Lung (tissue), 11 donors: ENCODE measurements at regions not wholly inside any gene's neighbourhood (a gene's known extent, or its start where the extent isn't known, plus 50 kb on each side); places are given as distances from the start of the nearest gene placed in this dataset.

ENCODE experiments used
- ATAC-seq: fragments of 200-7000 bp; cut with Tn5 transposase; one replicate; pipeline ENCODE4 v1.9.1; 2020; ENCODE audit warnings: moderate number of reproducible peaks; ENCODE audit not compliant: insufficient read depth, low FRiP score
- DNase-seq, 3 donors: peaks; one replicate each; pipeline ENCODE4 v3.0.0-alpha.2; 2013 to 2017
- H3K27ac ChIP-seq, 2 donors: one replicate each; pipeline ENCODE4 v1.5.1; 2013; ENCODE audit warnings: mild to moderate bottlenecking in 2 of 2, moderate library complexity in 2 of 2, control low read depth in 1 of 2, inconsistent platforms in 1 of 2, low read depth in 1 of 2, low read length in 1 of 2
- H3K27me3 ChIP-seq, 3 donors: one replicate each; pipeline ENCODE4 v1.5.1; 2013; ENCODE audit warnings: low read length in 2 of 3; ENCODE audit not compliant: control insufficient read depth in 3 of 3, insufficient read depth in 3 of 3
- H3K36me3 ChIP-seq, 4 donors: one replicate each; pipeline ENCODE4 v1.5.1; 2013; ENCODE audit warnings: low read length in 4 of 4, mild to moderate bottlenecking in 1 of 4, moderate library complexity in 1 of 4; ENCODE audit not compliant: control insufficient read depth in 4 of 4, insufficient read depth in 4 of 4
- H3K4me1 ChIP-seq, 5 donors: one replicate each; pipeline ENCODE4 v1.5.1; 2013; ENCODE audit warnings: low read length in 5 of 5, mild to moderate bottlenecking in 2 of 5, moderate library complexity in 1 of 5; ENCODE audit not compliant: control insufficient read depth in 5 of 5, insufficient read depth in 5 of 5
- H3K4me3 ChIP-seq: one replicate; pipeline ENCODE4 v1.5.1; 2013; ENCODE audit warnings: mild to moderate bottlenecking, control low read depth, moderate library complexity
- H3K9ac ChIP-seq, 2 donors: one replicate each; pipeline ENCODE4 v1.5.1; 2013; ENCODE audit warnings: low read length in 2 of 2, control low read depth in 1 of 2; ENCODE audit not compliant: insufficient read depth in 1 of 2
- H3K9me3 ChIP-seq, 4 donors: one replicate each; pipeline ENCODE4 v1.5.1; 2013; ENCODE audit warnings: low read length in 3 of 4, mild to moderate bottlenecking in 1 of 4, moderate library complexity in 1 of 4; ENCODE audit not compliant: control insufficient read depth in 4 of 4, insufficient read depth in 3 of 4
- whole genome bisulfite sequencing, 2 donors: extraction: QIAGEN DNeasy Blood & Tissue Kit; methylation state at CpG; one replicate each; pipeline ENCODE4 v1.1.7; 2013; 5-methylcytosine and 5-hydroxymethylcytosine counted together
- TF ChIP-seq, protein P1 (sequence below): IDR thresholded peaks from 2 replicates; pipeline ENCODE4 v1.5.1; 2012; ENCODE audit warnings: mild to moderate bottlenecking; ENCODE audit errors: control extremely low read depth, extremely low read depth
- donor health status: control.
- donor health status: control.
- donor health status: Bipolar disorder and iron deficiency.
- donor health status: healthy.
- donor health status: DM: yes; HTN: yes; CAD: no.

DNA sequence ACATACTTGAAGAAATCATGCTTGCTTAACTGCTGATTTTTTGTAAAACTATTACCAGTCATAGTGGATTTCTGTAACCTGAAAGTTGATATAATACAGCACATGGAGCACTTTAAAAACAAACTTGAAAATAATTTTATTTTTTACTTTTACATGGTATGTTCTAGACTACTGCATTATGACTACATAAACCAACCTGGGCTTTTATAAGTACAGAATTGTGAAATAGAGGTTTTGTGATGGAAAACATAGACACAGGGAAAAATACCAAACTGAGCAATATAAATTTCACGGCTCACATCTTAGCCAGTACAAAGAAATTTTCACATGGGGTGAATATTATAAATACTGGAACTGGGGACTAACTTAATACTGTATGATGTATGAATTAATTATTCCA is 59.3 kb upstream of the CTIF start:
- H3K27ac ChIP-seq, result no peak overlapping the region
- WGBS, 2 donors, result 86 to 88% methylated on average over 1 of the region's 1 CpG
- ATAC-seq (no peak), DNase-seq (no peak)
- no peaks in the 10 kb centered on the region for H3K36me3 ChIP-seq
- TF ChIP-seq, protein P1, sequence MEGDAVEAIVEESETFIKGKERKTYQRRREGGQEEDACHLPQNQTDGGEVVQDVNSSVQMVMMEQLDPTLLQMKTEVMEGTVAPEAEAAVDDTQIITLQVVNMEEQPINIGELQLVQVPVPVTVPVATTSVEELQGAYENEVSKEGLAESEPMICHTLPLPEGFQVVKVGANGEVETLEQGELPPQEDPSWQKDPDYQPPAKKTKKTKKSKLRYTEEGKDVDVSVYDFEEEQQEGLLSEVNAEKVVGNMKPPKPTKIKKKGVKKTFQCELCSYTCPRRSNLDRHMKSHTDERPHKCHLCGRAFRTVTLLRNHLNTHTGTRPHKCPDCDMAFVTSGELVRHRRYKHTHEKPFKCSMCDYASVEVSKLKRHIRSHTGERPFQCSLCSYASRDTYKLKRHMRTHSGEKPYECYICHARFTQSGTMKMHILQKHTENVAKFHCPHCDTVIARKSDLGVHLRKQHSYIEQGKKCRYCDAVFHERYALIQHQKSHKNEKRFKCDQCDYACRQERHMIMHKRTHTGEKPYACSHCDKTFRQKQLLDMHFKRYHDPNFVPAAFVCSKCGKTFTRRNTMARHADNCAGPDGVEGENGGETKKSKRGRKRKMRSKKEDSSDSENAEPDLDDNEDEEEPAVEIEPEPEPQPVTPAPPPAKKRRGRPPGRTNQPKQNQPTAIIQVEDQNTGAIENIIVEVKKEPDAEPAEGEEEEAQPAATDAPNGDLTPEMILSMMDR, result no peak
- H3K9me3 ChIP-seq, result peaks cover 0 to 2% (median 0%) of the 10 kb centered on the region in 4 donors
- H3K27me3 ChIP-seq, result no peaks in the 10 kb centered on the region
- H3K9ac ChIP-seq, result no peak overlapping the region
- H3K4me1 ChIP-seq, result peaks cover 0 to 2% (median 0%) of the 10 kb centered on the region in 5 donors
- H3K4me3 ChIP-seq, result no peak overlapping the region

DNA sequence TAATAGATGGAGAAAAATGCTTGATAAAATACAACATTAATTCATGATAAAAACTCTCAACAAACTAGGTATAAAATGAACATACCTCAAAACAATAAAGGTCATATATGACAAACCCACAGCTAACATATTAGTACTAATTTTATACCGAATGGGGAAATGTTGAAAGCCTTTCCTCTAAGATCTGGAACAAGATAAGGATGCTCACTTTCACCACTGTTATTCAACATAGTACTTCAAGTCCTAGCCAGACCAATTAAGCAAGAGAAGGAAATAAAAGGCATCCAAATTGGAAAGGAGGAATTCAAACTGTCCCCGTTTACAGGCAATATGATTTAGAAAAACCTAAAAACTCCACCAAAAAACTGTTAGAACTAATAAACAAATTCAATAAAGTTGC is 61.5 kb upstream of the CTIF start:
- TF ChIP-seq, protein P1, result no peak
- ATAC-seq, result no peak
- WGBS, 2 donors, result 21 to 48% methylated on average over 2 of the region's 2 CpGs

DNA sequence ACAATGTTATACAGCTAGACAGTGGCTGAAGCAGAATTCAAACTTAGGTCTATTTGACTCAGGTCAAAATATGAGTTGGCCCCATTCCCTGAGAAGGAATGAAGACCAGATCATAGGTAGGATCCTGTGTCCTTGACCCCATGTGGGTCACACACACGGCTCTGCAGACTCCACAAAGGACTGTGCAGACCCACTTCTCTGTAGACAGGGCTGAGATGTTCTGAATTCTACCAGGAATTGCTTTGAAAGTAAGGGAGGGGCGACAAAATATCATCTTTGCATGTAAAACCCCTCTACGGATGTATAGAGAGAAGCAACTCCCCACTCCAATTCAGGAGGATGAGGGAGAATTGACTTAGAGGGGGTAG is 62.3 kb upstream of the CTIF start:
- peaks cover 0 to 4% (median 0%) of the 10 kb centered on the region in 4 donors for H3K9me3 ChIP-seq
- no peak for DNase-seq
- H3K27ac ChIP-seq, result no peak overlapping the region
- ATAC-seq, result no peak
- H3K4me1 ChIP-seq, result peaks cover 0 to 2% (median 0%) of the 10 kb centered on the region in 5 donors
- no peaks in the 10 kb centered on the region for H3K27me3 ChIP-seq
- H3K4me3 ChIP-seq, result no peak overlapping the region
- TF ChIP-seq, protein P1, result no peak
- 86 to 87% methylated on average over 3 of the region's 3 CpGs for WGBS, 2 donors
- H3K9ac ChIP-seq, result no peak overlapping the region
- H3K36me3 ChIP-seq, result no peaks in the 10 kb centered on the region

More for the DNA sequence above, 61.5 kb upstream of the CTIF start:
- no peak overlapping the region for H3K27ac ChIP-seq
- H3K36me3 ChIP-seq, result no peaks in the 10 kb centered on the region
- no peak overlapping the region for H3K4me3 ChIP-seq
- peaks cover 0 to 2% (median 0%) of the 10 kb centered on the region in 4 donors for H3K9me3 ChIP-seq
- no peak overlapping the region for H3K9ac ChIP-seq
- peaks cover 0 to 2% (median 0%) of the 10 kb centered on the region in 5 donors for H3K4me1 ChIP-seq
- DNase-seq, result no peak
- no peaks in the 10 kb centered on the region for H3K27me3 ChIP-seq
